GM21786 (cell line): ENCODE measurements at regions not wholly inside any gene's neighbourhood (a gene's known extent, or its start where the extent isn't known, plus 50 kb on each side); places are given as distances from the start of the nearest gene placed in this dataset.
"Not testable (repeated sequence)": the region's sequence is repeated elsewhere in the genome, so short reads cannot be mapped to it uniquely, and the experiment has no call there.

ENCODE experiments used
- ATAC-seq: cut with Tn5 transposase; IDR thresholded peaks from one replicate; pipeline ENCODE4 v1.9.1; 2021; ENCODE audit not compliant: unreplicated experiment

DNA sequence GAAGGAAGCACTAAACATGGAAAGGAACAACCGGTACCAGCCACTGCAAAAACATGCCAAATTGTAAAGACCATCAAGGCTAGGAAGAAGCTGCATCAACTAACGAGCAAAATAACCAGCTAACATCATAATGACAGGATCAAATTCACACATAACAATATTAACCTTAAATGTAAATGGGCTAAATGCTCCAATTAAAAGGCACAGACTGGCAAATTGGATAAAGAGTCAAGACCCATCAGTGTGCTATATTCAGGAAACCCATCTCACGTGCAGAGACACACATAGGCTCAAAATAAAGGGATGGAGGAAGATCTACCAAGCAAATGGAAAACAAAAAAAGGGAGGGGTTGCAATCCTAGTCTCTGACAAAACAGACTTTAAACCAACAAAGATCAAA lies 126.3 kb upstream of the CAV2 start:
- not testable (repeated sequence) for ATAC-seq

DNA sequence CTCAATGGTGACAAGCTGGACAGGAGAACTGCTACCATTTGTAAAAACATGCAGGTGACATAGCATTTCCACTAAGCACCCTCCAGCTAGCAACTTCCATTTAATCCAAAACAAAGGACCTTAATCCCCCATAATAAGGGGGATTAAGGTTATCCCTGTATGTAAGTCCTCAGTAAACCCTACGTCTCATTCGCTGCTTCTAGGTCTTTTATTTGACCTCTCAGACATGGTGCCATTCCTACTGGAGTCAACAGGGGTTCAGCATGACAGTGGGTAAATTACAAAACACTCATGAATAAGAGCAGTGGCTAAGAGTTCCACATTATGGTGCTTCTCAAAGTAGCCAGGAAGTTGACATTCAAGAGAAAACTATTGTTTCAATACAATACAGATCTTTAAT lies 121.8 kb upstream of the CAV2 start:
- no peak for ATAC-seq

DNA sequence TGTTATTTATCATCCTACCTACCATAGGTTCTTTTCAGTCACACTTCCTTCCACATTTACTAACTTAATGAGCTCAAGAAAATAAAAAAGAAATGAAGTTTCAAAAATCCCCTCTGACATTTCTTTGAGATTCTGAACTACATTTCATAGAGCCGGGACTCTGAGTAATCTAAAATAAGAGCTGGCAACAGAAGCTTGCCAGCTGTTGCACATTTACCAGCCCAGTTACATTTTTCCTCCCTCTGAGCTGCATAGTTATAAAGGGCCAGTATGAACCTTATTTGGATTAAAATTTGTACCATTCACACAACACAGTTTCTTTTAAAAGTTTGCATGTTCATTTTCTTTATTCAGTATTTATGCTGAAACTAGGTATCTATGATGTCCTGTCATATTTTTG lies 119.5 kb upstream of the CAV2 start:
- ATAC-seq, result no peak

DNA sequence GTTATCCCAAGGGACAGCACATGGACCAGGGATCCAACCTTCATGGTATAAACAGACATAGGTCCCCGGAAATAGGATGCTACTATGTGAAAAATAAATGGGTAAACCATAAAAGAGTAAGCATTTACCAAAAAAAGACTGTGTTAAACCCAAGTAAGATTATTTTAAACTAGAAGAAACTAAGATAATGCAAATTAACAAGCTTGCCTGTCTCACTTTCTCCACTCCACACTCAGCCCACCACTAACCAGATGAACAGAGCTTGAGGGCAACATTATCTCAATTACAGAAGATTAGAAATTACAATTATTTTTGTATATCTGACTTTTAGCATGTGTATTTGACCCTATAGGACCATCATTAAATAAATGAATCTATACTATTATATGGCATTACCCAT lies 117.2 kb upstream of the CAV2 start:
- ATAC-seq, result no peak

DNA sequence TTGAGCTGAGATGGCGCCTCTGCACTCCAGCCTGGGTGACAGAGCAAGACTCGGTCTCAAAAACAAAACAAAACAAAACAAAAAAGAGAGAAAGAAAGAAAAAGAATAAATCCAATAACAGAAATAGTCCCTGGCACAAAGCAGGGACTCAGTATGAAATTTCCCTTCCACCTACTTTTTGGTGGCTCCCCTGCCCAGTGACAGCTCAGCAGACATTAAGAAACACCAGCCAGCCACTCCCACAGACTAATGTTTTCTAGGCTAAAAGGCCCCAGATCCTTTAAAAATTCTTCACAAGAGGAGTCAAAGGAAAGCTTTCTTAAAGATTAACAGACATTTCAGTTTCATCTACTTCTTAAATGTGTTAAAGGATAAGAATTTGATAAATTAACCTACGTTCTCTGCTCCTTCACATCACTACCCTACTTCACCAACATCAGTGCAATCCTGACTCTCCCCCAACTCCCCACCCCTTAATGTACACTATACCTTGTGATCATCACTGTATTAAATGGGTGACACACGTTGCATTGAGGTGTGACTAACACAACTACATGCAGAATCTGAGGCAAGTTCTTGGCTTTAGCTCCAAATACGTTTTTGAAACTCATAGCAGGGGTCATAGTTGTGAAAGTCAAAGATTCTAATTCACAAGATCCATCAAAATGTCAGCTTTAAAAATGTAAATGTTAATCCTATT lies 114.5 kb upstream of the CAV2 start:
- ATAC-seq, result no peak

DNA sequence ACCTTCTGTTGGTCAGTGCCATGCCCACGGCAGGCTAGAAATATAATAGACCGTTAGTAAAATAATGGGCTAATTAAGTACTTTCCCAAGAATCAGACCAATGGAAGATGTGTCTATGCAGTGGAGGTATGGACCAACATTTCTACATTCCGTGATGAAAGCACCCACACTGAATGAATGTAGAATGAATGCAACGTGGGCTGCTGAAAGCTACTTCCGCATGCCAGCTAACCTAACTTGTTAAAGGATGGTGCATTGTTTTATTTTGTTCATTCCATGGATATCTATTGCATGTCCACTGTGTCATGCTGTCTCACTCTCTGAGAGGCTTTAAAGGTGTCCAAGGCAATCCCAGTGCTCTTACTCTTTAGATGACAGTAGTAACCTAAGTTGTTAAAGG lies 112.9 kb upstream of the CAV2 start:
- no peak for ATAC-seq

DNA sequence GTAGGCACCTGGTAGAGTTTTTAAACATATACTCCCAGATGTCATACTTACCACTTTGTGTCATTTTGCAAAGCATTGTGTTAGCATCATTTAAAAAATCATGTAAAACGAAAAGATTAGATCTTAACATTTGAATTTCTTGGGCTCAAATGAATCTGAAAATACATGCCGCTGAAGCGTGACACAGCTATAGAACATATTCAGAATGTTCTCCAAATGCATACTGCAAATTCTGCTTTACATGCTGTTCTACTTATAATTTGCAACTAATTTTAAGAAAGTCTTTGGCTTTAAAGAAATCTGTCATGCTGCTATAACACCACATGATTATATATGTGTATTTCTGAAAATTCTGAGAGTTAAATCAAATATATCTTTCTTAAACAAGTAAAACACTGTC lies 109.2 kb upstream of the CAV2 start:
- no peak for ATAC-seq

DNA sequence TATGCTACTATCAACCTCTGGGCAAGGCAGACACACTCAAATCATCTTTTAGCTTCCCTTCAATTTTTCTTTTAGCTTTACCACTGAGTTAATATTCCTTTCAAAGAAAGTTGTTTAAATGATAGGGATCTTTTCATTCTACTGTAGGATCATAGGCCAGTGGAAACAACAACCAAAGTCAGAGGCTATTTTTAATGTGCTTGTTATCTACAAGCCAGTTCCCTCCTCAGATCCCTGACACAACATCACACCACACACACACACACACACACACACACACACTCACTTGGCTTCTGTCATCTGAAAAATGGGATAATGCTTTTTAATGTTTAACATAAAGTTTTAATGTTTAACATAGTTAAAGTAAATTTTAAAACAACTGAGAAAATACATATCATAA lies 106.7 kb upstream of the CAV2 start:
- no peak for ATAC-seq

DNA sequence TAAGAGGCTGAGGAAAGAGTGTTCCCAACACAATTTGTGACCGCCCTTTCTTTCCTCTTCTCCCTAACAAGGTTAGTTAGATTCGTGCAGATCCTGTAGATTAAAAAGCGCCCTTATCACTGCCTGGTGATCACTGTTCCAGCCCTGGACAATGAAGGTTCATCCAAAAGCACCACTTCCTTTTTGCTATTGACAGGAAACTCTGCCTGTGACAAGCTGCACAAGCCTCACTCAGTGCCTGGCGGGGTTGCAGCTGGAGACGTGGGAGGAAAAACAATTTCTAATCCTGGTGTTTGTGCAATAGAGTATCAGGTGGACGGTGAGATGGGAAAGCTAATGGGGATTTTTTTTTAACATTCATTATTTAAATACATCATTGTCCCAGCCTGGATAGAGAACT lies 105.9 kb upstream of the CAV2 start:
- ATAC-seq, result no peak

DNA sequence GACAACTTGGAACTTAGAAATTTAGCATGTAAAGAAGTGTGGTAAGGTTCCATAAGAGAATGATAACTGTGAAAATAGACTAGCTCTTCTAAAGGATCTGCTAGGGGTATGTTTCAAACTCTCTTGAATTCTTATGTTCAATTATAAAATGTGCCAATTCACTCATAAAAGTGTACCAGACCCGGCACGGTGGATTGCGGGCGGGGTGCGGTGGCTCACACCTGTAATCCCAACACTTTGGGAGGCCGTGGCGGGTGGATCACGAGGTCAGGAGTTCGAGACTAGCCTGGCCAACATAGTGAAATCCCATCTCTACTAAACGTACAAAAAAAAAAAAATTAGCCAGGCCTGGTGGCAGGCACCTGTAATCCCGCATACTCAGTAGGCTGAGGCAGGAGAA lies 105.4 kb upstream of the CAV2 start:
- ATAC-seq, result no peak

DNA sequence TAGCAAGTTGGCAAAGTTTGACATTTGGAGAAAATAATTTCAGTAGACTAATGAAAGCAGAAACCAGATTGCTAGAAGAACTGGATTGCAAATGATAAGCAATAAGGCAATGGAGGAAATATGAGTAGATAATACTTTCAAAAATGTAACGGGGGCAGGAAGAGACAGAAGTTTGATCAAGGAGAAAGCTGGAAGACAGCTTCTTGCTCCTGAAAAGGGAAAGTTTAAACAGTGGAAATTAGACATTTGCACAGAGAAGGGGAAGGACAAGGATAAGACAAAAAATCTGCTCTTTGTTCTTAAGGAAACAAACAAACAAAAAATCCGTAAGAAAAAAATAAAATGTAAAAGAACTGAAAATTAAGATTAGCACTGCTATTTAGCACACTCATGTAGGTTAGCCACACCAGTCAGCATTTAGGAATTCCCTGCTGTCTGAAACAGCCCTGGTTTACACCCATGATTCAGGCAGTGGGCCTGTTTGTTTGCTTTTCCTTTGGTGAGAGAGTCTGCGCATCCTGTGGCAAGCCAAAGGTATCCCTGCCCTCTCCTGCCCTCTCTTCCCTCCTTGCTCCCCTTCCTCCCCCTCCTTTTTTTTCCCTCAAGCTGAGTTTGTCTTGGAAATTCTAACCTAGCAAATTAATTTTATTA lies 104.3 kb upstream of the CAV2 start:
- ATAC-seq, result no peak

DNA sequence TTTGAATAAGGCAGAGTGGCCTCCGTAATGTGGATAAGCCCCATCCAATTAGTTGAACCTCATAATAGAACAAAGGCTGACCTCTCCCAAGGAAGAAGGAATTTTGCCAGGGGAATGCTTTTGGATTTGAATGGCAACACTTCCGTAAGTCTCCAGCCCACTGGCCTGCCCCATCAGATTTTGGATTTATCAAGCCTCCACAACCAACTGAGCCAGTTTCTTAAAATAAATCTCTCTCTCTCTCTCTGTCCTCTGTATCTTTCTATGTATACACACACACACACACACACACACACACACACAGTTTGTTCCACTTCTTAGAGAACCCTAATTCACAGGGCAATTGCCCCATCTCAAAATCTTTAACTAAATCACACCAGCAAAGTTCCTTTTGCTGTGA lies 100.9 kb upstream of the CAV2 start:
- ATAC-seq, result no peak

DNA sequence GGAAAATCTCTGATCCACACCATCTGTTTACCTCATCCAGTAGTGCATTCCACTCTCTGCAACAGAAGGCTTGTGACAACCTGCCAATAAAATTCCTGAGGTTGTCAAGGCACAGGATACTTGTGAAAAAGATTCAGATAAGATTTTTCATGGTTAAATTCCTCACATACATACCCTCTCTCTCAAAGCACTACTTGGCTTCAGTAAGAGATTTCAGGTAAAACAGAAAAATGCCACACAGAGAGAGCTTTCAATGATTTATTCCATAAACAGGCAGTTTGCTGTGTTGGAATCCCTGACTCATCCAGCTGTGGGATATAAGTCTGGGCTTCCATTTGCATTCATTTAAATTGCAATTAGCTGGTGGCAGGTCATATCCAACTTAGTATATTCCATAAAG lies 99.7 kb upstream of the CAV2 start:
- no peak for ATAC-seq

DNA sequence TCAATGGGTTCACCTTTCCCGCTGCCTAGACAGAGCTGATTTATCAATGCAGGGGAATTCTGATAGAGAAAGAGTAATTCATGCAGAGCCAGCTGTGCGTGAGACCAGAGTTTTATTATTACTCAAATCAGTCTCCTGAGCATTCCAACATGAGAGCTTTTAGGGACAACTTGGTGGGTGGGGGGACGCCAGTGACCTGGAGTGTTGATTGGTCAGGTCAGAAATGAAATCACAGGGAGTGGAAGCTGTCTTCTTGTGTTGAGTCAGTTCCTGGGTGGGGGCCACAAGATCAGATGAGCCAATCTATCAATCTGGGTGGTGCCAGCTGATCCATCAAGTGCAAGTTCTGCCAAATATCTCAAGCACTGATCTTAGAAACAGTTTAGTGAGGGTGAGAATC lies 99.0 kb upstream of the CAV2 start:
- no peak for ATAC-seq

DNA sequence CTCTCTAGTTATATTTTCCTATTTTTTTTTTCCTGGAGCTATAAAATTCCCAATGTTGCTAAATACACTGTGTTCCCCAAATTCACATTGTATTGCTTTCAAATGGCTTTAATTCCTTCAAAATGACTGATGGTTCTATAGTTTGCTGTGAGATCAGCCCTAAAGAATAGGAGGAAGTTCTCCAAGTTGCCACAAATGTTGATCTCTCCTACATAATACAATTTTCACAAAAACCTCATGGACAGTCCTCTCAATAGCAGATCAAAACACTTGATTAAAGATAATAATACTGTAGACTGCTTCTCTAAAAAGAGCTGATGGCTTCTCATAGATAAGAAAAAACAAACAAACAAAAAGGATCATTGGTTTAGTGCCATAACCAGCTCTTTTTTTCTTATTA lies 97.8 kb upstream of the CAV2 start:
- ATAC-seq, result no peak

DNA sequence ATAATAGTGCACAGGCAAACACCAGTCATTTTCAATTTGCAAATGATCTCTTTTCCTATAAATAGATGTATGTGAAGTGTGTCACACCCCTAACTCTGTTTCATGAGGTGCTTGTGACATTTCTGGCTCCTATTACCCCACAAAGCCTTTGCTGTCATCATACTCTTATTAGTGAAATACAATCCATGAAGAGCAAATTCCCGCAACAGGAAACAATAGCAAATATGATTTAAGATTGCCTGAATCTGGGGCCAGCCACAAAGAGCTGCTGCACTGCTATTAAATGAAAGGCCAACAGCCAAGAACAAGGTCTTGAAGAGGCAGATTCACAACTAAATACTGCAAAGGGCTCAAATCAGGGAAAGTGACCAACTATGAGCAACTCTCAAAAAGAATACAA lies 96.3 kb upstream of the CAV2 start:
- no peak for ATAC-seq

DNA sequence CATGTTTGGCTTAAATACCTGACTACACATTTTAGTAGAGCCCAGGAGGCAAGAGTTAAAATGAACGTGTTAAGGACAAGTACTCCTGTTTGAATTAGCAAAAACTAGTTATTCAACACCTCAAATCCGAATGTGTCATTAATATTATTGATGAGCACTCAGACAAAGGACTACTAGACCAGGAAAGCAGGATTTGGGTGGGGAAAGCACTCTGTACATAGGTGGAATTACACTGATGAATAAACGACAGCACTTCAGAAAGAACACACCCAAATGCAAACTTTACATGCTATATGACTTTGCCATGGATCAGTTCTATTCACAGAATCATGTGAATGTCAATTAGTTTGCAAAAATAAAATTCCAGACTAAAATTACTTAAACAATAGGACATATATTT lies 95.1 kb upstream of the CAV2 start:
- ATAC-seq, result no peak

DNA sequence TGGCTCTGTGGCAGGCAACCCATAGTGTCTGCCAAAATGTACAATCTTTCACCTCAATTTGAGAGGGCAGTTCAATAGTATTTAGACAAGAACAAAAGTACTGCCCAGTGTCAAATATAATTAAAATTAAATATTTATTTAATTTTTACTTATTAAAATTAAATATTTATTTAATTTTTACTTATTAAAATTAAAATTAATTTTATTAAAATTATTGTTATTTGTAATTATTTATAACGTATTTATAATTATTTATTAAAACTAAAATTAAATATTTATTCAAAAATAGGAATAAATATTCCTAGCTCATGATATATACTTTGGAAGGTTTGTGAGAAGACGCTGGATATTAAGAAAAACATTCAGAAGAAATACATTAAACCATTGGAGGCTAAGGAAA lies 93.7 kb upstream of the CAV2 start:
- ATAC-seq, result no peak

DNA sequence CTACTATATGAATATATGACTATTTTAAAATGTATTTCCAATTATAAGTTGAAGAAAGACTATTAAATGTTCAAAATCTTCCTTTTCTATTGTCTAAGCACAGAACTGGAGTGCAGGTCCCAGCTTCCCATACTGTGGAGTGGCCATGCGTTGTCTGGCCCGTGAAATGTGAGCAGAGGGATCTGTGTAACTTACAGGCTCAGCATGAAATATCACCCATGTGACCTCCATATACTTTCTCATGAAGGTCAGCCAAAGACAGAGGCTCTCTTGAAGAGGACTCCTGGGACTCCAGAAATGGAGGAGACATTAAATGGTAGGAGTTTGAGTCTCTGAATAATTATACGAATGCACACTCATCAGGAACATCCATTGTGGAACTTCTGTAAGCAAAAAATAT lies 92.4 kb upstream of the CAV2 start:
- ATAC-seq, result no peak

DNA sequence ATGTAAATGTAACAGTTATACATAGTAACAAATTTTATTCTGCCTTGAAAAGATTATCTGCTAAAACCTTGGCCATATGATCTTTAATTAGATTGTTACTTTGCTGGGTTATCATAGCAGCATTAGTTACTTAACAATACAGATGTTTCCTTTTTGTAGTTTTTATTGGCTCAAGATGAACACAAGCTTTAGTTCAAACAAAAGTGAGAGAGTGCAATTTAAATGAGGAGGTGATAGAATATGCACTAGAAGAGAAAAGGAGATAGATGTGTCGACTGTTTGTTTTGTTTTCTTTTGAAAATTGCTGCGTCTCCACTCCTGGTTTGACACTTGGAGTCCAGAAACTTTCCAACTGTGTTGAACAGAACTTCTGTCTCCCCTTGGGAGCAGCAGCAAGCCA lies 91.4 kb upstream of the CAV2 start:
- no peak for ATAC-seq

DNA sequence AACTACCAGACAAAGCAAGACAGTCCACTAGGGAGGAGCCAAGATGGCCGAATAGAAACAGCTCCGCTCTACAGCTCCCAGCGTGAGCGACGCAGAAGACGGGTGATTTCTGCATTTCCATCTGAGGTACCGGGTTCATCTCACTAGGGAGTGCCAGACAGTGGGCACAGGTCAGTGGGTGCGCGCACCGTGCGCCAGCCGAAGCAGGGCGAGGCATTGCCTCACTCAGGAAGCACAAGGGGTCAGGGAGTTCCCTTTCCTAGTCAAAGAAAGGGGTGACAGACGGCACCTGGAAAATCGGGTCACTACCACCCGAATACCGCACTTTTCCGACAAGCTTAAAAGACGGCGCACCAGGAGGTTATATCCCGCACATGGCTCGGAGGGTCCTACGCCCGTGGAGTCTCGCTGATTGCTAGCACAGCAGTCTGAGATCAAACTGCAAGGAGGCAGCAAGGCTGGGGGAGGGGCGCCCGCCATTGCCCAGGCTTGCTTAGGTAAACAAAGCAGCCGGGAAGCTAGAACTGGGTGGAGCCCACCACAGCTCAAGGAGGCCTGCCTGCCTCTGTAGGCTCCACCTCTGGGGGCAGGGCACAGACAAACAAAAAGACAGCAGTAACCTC lies 90.6 kb upstream of the CAV2 start:
- ATAC-seq, result not testable (repeated sequence)

DNA sequence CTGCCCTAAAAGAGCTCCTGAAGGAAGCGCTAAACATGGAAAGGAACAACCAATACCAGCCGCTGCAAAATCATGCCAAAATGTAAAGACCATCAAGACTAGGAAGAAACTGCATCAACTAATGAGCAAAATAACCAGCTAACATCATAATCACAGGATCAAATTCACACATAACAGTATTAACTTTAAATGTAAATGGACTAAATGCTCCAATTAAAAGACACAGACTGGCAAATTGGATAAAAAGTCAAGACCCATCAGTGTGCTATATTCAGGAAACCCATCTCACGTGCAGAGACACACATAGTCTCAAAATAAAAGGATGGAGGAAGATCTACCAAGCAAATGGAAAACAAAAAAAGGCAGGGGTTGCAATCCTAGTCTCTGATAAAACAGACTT lies 88.8 kb upstream of the CAV2 start:
- not testable (repeated sequence) for ATAC-seq
